ENCODE measurements at regions not wholly inside any gene's neighbourhood (a gene's known extent, or its start where the extent isn't known, plus 50 kb on each side); places are given as distances from the start of the nearest gene placed in this dataset.

DNA sequence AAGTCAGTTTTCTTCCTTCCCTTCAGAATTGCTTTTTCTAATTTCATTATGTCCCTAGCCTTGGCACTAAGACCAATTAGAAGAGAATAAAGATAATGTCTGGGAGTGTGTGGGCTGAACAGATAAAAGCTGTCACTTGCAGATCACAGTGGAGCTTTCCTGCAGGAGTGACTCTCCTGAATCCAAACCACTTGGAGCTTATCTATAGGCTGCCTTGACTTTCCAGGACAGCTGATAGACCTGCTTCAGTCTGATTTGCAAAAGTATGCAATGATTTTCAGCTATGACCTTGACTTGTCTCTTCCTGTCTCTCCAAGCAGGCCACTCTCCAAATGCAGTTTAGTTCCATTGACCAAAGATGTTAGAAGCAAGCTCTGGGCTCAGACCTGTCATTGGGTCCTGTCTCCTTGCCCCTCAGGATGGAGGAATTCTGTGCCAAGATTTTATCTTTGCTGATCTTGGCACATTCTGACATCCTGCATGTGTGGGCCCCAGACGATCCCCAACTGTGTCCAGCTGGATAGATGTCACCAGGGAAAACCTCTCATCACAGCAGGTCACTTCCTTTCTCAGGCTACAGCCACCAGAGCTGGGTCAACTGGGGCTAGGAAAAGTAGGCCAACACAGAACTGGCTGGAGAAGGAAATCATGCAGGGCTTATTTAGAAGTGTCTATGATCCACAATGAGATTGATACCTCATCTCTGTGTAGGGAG lies 120.9 kb upstream of the ZNF438 start:
- 13 to 57% (median 21%) methylated on average over 1 of the region's 1 CpG for WGBS, 4 donors
- Histone ChIP-seq H3K4me3 (no peak overlapping the region), H3K36me3 (replicated peaks in 1 of 2) (no peaks in the 10 kb centered on the region), H3K27ac (peak overlapping the region in 1 of 5 donors; percentile 55), H3K27me3 (no peaks in the 10 kb centered on the region), H3K9me3 (replicated peaks in 1 of 3) (no peaks in the 10 kb centered on the region), H3K4me1 (replicated peaks in 1 of 2) (peaks cover 0 to 7% of the 10 kb centered on the region in 2 donors)
- intact Hi-C loops (cut with DNase I), result no loop called here
- TF ChIP-seq POLR2A (IDR thresholded peaks at IDR 0.05), result no peak
- TF ChIP-seq, protein P1, sequence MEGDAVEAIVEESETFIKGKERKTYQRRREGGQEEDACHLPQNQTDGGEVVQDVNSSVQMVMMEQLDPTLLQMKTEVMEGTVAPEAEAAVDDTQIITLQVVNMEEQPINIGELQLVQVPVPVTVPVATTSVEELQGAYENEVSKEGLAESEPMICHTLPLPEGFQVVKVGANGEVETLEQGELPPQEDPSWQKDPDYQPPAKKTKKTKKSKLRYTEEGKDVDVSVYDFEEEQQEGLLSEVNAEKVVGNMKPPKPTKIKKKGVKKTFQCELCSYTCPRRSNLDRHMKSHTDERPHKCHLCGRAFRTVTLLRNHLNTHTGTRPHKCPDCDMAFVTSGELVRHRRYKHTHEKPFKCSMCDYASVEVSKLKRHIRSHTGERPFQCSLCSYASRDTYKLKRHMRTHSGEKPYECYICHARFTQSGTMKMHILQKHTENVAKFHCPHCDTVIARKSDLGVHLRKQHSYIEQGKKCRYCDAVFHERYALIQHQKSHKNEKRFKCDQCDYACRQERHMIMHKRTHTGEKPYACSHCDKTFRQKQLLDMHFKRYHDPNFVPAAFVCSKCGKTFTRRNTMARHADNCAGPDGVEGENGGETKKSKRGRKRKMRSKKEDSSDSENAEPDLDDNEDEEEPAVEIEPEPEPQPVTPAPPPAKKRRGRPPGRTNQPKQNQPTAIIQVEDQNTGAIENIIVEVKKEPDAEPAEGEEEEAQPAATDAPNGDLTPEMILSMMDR (IDR thresholded peaks at IDR 0.05), result no peak
- DNase-seq, result peak in 4 of 7 donors; percentile 20 to 64 (median 30)

DNA sequence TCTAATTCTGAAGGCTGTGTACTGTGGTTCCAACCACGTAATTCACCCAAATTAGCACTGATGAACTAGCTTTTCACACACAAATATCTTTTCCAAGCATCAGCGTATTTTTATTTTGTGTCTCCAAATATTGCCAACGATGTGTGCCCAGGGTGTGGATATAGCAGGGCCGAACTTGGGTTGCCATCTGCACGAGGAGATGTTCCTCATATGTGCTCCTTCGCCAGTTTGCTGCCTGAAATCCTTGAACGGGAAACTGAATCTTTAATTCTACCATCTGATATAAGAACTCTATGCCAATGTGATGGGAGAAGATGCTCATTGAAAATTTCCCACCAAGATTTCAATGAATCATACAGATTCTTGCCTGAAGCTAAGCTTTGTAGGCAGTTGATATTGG lies 121.5 kb upstream of the ZNF438 start:
- 82 to 95% (median 91%) methylated on average over 7 of the region's 7 CpGs for WGBS, 4 donors
- Histone ChIP-seq H3K27me3 (no peaks in the 10 kb centered on the region), H3K9me3 (replicated peaks in 1 of 3) (no peaks in the 10 kb centered on the region), H3K27ac (peak overlapping the region in 1 of 5 donors; percentile 40), H3K4me3 (no peak overlapping the region), H3K4me1 (replicated peaks in 1 of 2) (peaks cover 0 to 7% of the 10 kb centered on the region in 2 donors), H3K36me3 (replicated peaks in 1 of 2) (no peaks in the 10 kb centered on the region)
- intact Hi-C loops (cut with DNase I), result no loop called here
- no peak for TF ChIP-seq POLR2A (IDR thresholded peaks at IDR 0.05)
- TF ChIP-seq, protein P1 (IDR thresholded peaks at IDR 0.05), result no peak
- DNase-seq, result no peak

DNA sequence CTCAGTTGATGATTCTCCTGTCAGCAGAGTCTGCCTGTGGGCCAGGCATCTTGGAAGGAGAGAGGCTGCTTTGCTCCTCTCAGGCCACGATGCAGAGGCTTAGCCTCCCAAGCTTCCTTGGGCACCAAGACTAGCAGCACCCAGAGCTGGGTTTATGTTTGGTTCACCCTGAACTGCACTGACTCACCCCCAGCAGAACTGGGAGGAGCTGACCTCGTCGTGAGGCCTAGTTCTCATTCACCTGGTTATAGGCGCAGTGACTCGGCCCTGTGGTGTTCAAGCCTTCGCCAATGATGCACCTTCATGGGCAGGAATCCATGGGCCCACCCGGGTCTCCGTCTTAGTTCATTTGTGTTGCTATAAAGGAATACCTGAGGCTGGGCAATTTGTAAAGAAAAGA lies 122.0 kb upstream of the ZNF438 start:
- TF ChIP-seq, protein P1 (IDR thresholded peaks at IDR 0.05), result no peak
- intact Hi-C loops (cut with DNase I), result no loop called here
- no peaks in the 10 kb centered on the region for H3K9me3 ChIP-seq (replicated peaks in 1 of 3)
- H3K36me3 ChIP-seq (replicated peaks in 1 of 2), result no peaks in the 10 kb centered on the region
- peaks cover 0 to 7% of the 10 kb centered on the region in 2 donors for H3K4me1 ChIP-seq (replicated peaks in 1 of 2)
- WGBS, 4 donors, result 94 to 97% (median 95%) methylated on average over 8 of the region's 8 CpGs
- H3K4me3 ChIP-seq, result no peak overlapping the region
- no peaks in the 10 kb centered on the region for H3K27me3 ChIP-seq
- no peak for DNase-seq
- peak overlapping the region in 1 of 5 donors; percentile 40 for H3K27ac ChIP-seq

DNA sequence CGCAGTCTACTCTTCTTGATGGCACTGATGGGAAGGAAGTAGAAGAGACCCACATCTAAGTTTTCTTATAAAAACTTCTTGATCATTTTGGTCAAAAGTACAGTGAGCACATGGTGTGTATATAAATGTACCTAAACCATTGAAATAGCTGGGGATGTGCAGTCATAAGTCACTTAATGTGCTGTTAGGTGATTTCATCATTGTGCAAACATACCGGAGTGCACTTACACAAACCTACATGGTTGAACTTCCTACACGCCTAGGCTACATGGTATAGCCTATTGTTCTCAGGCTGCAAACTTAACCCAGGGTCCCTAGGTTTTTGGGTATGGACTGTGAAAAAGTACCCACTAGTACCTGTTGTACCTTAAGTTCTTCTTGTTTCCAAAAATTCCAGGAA lies 123.3 kb upstream of the ZNF438 start:
- Histone ChIP-seq H3K9me3 (replicated peaks in 1 of 3) (no peaks in the 10 kb centered on the region), H3K27ac (no peak overlapping the region), H3K27me3 (no peaks in the 10 kb centered on the region), H3K4me3 (no peak overlapping the region), H3K36me3 (replicated peaks in 1 of 2) (no peaks in the 10 kb centered on the region), H3K4me1 (replicated peaks in 1 of 2) (peaks cover 0 to 7% of the 10 kb centered on the region in 2 donors)
- intact Hi-C loops (cut with DNase I), result no loop called here
- no peak for DNase-seq
- whole genome bisulfite sequencing, 4 donors, result 67 to 83% methylated on average over 3 of the region's 3 CpGs; no CpG with 5 or more reads in 2 of the 4 donors
- no peak for TF ChIP-seq POLR2A (IDR thresholded peaks at IDR 0.05)
- TF ChIP-seq, protein P1 (IDR thresholded peaks at IDR 0.05), result no peak

All from adrenal gland (tissue), 9 donors.